ENCODE measurements at regions not wholly inside any gene's neighbourhood (a gene's known extent, or its start where the extent isn't known, plus 50 kb on each side); places are given as distances from the start of the nearest gene placed in this dataset.

- Histone ChIP-seq H3K36me3 (ENCODE audit: insufficient read depth, low read length) (no peaks in the 10 kb centered on the region), H3K4me3 (no peak overlapping the region), H3K9me3 (ENCODE audit: low read depth, low read length) (no peaks in the 10 kb centered on the region), H3K27ac (no peak overlapping the region), H3K9ac (ENCODE audit: insufficient read length) (no peak overlapping the region)
- DNase-seq (ENCODE audit: low read depth, low spot score), result no peak
- TF ChIP-seq POLR2AphosphoS5 (IDR thresholded peaks at IDR 0.05; ENCODE audit: borderline replicate concordance, low read depth, low read length), result no peak
- TF ChIP-seq FOXP2 (optimal IDR thresholded peaks at IDR 0.05; ENCODE audit: control extremely low read depth, extremely low read length, insufficient read depth), result no peak
- TF ChIP-seq EZH2 (IDR thresholded peaks at IDR 0.05), result no peak
Observed at GRCh38 chr1:55751776-55752175, 536.6 kb upstream of the USP24 start.

DNA sequence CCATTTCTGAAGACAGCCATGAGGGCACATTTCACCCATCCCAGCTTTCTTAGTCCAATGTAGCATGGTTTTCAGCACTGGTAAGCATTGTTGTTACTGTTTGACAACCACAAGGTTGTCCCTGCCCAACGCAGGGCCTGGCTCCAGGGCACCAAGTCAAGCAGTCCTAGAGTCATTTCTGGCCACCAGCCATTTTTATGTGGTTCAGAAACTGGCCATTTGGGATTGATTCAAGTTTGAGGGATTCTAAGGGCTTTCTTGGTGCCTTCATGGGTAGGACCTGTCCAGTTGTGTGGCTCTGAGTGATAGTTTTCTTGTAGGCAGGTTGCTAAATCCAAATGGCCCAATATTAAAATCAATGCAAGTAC, 535.4 kb upstream of the USP24 start:
- no peak overlapping the region for H3K9ac ChIP-seq (ENCODE audit: insufficient read length)
- TF ChIP-seq EZH2 (IDR thresholded peaks at IDR 0.05) (no peak), POLR2AphosphoS5 (IDR thresholded peaks at IDR 0.05; ENCODE audit: borderline replicate concordance, low read depth, low read length) (no peak), FOXP2 (optimal IDR thresholded peaks at IDR 0.05; ENCODE audit: control extremely low read depth, extremely low read length, insufficient read depth) (no peak)
- H3K9me3 ChIP-seq (ENCODE audit: low read depth, low read length), result no peaks in the 10 kb centered on the region

DNA sequence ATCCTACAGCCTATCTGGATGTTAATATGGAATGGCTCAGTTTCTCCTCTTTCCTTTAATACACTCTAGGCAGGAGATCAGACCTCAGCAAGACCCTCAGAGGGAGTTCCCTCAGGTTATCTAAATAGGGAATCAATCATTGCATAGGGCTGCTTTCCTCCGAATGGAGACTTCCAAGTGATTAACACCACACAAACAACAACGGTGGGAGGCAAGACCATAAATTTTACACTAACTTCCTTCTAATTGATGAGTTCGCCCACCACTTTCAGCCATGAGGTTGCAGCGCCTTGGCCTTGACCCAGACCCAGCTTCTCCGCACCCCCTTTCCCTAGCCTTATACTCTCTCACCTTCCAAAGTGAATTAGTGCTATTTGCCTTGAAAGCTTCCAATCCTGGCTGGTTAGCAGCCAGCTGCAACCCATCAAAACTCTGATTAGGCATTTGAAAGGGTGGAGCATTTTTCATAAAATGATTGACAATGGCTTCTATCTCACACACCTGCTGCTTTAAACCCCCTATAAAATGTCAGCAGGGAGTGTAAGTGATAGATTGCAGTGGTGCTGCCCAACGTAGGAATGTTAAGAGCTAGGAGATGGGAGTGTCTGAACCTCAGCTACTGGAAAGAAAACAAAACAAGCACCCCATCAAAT, 534.9 kb upstream of the USP24 start:
- Histone ChIP-seq H3K4me3 (no peak overlapping the region), H3K27ac (no peak overlapping the region), H3K9me3 (ENCODE audit: low read depth, low read length) (no peaks in the 10 kb centered on the region), H3K36me3 (ENCODE audit: insufficient read depth, low read length) (no peaks in the 10 kb centered on the region), H3K9ac (ENCODE audit: insufficient read length) (no peak overlapping the region)
- TF ChIP-seq POLR2AphosphoS5 (IDR thresholded peaks at IDR 0.05; ENCODE audit: borderline replicate concordance, low read depth, low read length) (no peak), EZH2 (IDR thresholded peaks at IDR 0.05) (no peak), FOXP2 (optimal IDR thresholded peaks at IDR 0.05; ENCODE audit: control extremely low read depth, extremely low read length, insufficient read depth) (no peak)
- no peak for DNase-seq (ENCODE audit: low read depth, low spot score)

More for the DNA sequence above, 535.4 kb upstream of the USP24 start:
- no peak overlapping the region for H3K27ac ChIP-seq
- no peak for DNase-seq (ENCODE audit: low read depth, low spot score)
- no peaks in the 10 kb centered on the region for H3K36me3 ChIP-seq (ENCODE audit: insufficient read depth, low read length)
- H3K4me3 ChIP-seq, result no peak overlapping the region

- DNase-seq (ENCODE audit: low read depth, low spot score), result no peak
- H3K4me3 ChIP-seq, result no peak overlapping the region
- no peak overlapping the region for H3K9ac ChIP-seq (ENCODE audit: insufficient read length)
- H3K9me3 ChIP-seq (ENCODE audit: low read depth, low read length), result no peaks in the 10 kb centered on the region
- no peaks in the 10 kb centered on the region for H3K36me3 ChIP-seq (ENCODE audit: insufficient read depth, low read length)
- TF ChIP-seq EZH2 (IDR thresholded peaks at IDR 0.05) (no peak), POLR2AphosphoS5 (IDR thresholded peaks at IDR 0.05; ENCODE audit: borderline replicate concordance, low read depth, low read length) (no peak), FOXP2 (optimal IDR thresholded peaks at IDR 0.05; ENCODE audit: control extremely low read depth, extremely low read length, insufficient read depth) (no peak)
- H3K27ac ChIP-seq, result no peak overlapping the region
Observed at GRCh38 chr1:55747408-55747841, 532.3 kb upstream of the USP24 start.

DNA sequence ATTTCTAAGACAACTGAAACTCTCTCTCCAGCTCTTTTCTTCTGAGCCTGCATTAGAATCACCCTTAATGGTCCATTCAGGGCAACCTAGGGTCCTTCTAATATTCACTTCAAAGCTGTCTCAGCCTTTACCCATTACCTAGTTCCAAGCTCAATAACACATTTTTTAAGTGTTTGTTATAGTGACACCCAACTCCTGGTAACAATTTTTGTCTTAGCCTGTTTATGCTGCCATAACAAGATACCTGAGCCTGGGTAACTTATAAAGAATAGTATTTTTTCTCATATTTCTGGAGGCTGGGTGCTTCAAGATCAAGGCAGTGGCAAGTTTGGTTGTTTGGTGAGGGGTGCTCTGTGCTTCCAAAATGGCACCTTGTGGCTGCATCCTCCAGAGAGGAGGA, 531.5 kb upstream of the USP24 start:
- no peak overlapping the region for H3K4me3 ChIP-seq
- H3K36me3 ChIP-seq (ENCODE audit: insufficient read depth, low read length), result no peaks in the 10 kb centered on the region
- TF ChIP-seq POLR2AphosphoS5 (IDR thresholded peaks at IDR 0.05; ENCODE audit: borderline replicate concordance, low read depth, low read length), result no peak
- no peaks in the 10 kb centered on the region for H3K9me3 ChIP-seq (ENCODE audit: low read depth, low read length)
- DNase-seq (ENCODE audit: low read depth, low spot score), result no peak
- H3K27ac ChIP-seq, result no peak overlapping the region
- no peak overlapping the region for H3K9ac ChIP-seq (ENCODE audit: insufficient read length)

- Histone ChIP-seq H3K9ac (ENCODE audit: insufficient read length) (no peak overlapping the region), H3K36me3 (ENCODE audit: insufficient read depth, low read length) (no peaks in the 10 kb centered on the region), H3K9me3 (ENCODE audit: low read depth, low read length) (no peaks in the 10 kb centered on the region), H3K4me3 (no peak overlapping the region), H3K27ac (no peak overlapping the region)
- TF ChIP-seq FOXP2 (optimal IDR thresholded peaks at IDR 0.05; ENCODE audit: control extremely low read depth, extremely low read length, insufficient read depth) (no peak), EZH2 (IDR thresholded peaks at IDR 0.05) (no peak), POLR2AphosphoS5 (IDR thresholded peaks at IDR 0.05; ENCODE audit: borderline replicate concordance, low read depth, low read length) (no peak)
- DNase-seq (ENCODE audit: low read depth, low spot score), result no peak
Observed at GRCh38 chr1:55741516-55741915, 526.4 kb upstream of the USP24 start.

DNA sequence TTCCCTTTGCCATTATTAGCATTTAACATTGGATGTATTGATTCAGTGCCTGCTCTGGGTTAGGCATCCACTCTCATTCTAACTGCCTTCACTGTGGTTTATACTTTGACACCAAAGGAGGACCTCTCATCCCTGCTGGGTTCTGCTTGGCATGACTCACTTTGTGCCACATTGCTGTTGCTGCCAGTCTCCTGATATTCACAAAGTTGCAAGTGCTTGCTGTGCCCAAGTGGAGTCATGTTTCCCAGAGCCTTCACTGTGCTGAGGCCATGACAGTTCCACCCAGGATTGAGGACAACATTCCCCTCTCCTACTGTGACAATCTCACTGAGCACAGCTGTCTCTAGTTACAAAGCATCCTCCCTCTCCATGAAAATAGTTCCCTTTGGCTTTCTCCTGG, 519.9 kb upstream of the USP24 start:
- no peaks in the 10 kb centered on the region for H3K9me3 ChIP-seq (ENCODE audit: low read depth, low read length)
- no peak overlapping the region for H3K9ac ChIP-seq (ENCODE audit: insufficient read length)
- no peaks in the 10 kb centered on the region for H3K36me3 ChIP-seq (ENCODE audit: insufficient read depth, low read length)
- no peak overlapping the region for H3K27ac ChIP-seq
- TF ChIP-seq EZH2 (IDR thresholded peaks at IDR 0.05) (no peak), POLR2AphosphoS5 (IDR thresholded peaks at IDR 0.05; ENCODE audit: borderline replicate concordance, low read depth, low read length) (no peak), FOXP2 (optimal IDR thresholded peaks at IDR 0.05; ENCODE audit: control extremely low read depth, extremely low read length, insufficient read depth) (no peak)
- DNase-seq (ENCODE audit: low read depth, low spot score), result no peak
- H3K4me3 ChIP-seq, result no peak overlapping the region

GRCh38 chr1:55726994-55727393, 511.8 kb upstream of the USP24 start:
- no peaks in the 10 kb centered on the region for H3K9me3 ChIP-seq (ENCODE audit: low read depth, low read length)
- TF ChIP-seq EZH2 (IDR thresholded peaks at IDR 0.05) (no peak), POLR2AphosphoS5 (IDR thresholded peaks at IDR 0.05; ENCODE audit: borderline replicate concordance, low read depth, low read length) (no peak), FOXP2 (optimal IDR thresholded peaks at IDR 0.05; ENCODE audit: control extremely low read depth, extremely low read length, insufficient read depth) (no peak)
- no peak overlapping the region for H3K4me3 ChIP-seq
- no peak overlapping the region for H3K9ac ChIP-seq (ENCODE audit: insufficient read length)
- no peak for DNase-seq (ENCODE audit: low read depth, low spot score)
- no peaks in the 10 kb centered on the region for H3K36me3 ChIP-seq (ENCODE audit: insufficient read depth, low read length)
- H3K27ac ChIP-seq, result no peak overlapping the region

DNA sequence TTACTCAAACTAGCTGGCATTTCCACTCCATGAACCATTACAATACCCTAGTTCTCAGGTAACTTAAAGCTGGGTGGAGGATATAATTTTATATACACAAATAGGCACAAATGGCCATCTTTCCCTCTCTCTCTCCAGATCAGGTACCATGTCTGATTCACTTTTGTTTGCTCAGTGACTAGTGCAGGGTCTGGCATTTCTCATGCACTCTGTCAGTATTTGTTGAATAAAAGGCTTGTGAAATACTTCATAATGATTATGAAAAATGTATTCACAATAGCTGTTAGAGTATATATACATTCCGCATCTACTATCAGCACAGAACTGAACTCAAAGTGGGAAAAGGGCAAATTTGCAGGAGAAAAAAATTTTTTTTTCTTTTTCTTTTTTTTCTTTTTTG, 510.2 kb upstream of the USP24 start:
- Histone ChIP-seq H3K9ac (ENCODE audit: insufficient read length) (no peak overlapping the region), H3K36me3 (ENCODE audit: insufficient read depth, low read length) (no peaks in the 10 kb centered on the region), H3K4me3 (no peak overlapping the region), H3K9me3 (ENCODE audit: low read depth, low read length) (no peaks in the 10 kb centered on the region), H3K27ac (no peak overlapping the region)
- no peak for DNase-seq (ENCODE audit: low read depth, low spot score)
- TF ChIP-seq FOXP2 (optimal IDR thresholded peaks at IDR 0.05; ENCODE audit: control extremely low read depth, extremely low read length, insufficient read depth), result no peak
